ENCODE measurements at regions not wholly inside any gene's neighbourhood (a gene's known extent, or its start where the extent isn't known, plus 50 kb on each side); places are given as distances from the start of the nearest gene placed in this dataset.

GRCh38 chr3:107307205-107307604 lies 70.0 kb upstream of the CCDC54 start:
- intact Hi-C loops (cut with micrococcal nuclease) = no loop called here
- Mint-ChIP-seq H3K36me3 (ENCODE audit: low read depth) (no peaks in the 10 kb centered on the region), H3K27me3 (no peaks in the 10 kb centered on the region), H3K9me3 (no peaks in the 10 kb centered on the region), H3K4me1 (no peaks in the 10 kb centered on the region), H3K27ac (no peak overlapping the region), H3K4me3 (no peak overlapping the region)
- TF ChIP-seq, protein P1, sequence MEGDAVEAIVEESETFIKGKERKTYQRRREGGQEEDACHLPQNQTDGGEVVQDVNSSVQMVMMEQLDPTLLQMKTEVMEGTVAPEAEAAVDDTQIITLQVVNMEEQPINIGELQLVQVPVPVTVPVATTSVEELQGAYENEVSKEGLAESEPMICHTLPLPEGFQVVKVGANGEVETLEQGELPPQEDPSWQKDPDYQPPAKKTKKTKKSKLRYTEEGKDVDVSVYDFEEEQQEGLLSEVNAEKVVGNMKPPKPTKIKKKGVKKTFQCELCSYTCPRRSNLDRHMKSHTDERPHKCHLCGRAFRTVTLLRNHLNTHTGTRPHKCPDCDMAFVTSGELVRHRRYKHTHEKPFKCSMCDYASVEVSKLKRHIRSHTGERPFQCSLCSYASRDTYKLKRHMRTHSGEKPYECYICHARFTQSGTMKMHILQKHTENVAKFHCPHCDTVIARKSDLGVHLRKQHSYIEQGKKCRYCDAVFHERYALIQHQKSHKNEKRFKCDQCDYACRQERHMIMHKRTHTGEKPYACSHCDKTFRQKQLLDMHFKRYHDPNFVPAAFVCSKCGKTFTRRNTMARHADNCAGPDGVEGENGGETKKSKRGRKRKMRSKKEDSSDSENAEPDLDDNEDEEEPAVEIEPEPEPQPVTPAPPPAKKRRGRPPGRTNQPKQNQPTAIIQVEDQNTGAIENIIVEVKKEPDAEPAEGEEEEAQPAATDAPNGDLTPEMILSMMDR (IDR thresholded peaks at IDR 0.05) = no peak
- ChIA-PET POLR2A (no interaction called here), CTCF (no interaction called here)
- no peak for DNase-seq
- ATAC-seq (ENCODE audit: low read depth) = no peak

DNA sequence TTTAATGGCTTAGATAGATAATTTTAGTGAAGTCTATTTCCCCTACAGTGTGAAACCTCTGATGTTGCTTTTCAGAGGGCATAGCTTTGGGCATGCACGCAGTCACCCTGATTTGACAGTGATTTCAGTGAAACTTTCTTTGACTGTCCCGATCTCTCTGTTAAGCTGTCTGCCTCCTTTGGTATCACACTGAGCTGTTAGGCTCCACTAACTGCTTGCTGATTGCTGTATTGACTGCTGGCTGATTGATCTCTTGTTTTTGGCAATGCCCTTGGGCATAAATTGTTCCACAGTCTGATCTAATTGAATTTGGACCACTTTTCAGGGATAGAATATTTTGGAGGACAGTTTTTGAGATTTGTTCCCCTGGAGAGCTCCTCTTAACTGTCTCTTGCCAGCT lies 68.5 kb upstream of the CCDC54 start:
- POLR2A ChIA-PET = no interaction called here
- no peaks in the 10 kb centered on the region for H3K36me3 Mint-ChIP-seq (ENCODE audit: low read depth)
- H3K9me3 Mint-ChIP-seq = no peaks in the 10 kb centered on the region
- intact Hi-C loops (cut with micrococcal nuclease) = no loop called here
- TF ChIP-seq, protein P1 (IDR thresholded peaks at IDR 0.05) = no peak
- H3K27ac Mint-ChIP-seq = no peak overlapping the region
- ATAC-seq (ENCODE audit: low read depth) (no peak), DNase-seq (no peak)
- H3K27me3 Mint-ChIP-seq = peaks cover 4% of the 10 kb centered on the region
- no peak overlapping the region for H3K4me3 Mint-ChIP-seq
- no peaks in the 10 kb centered on the region for H3K4me1 Mint-ChIP-seq
- CTCF ChIA-PET = no interaction called here

DNA sequence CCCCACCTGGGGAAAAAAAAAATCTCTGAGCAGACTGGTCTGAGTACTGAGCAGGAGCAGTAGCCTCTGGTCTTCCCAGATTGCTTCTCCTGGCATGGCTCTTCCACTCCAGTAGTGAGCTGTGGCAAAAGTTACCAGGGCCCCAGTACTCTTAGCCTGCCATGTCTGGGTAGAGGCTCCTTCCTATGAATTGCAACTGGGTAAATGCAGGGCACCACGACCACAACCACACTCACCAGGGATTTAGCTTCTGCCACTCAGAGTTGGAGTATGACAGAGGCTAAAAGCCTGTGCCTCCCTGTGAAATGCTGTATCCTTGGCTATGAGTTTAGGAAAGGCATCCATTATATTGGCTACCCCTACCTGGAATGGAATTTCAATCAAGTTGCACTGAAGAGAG lies 67.9 kb upstream of the CCDC54 start:
- TF ChIP-seq, protein P1 (IDR thresholded peaks at IDR 0.05) = no peak
- ChIA-PET POLR2A (no interaction called here), CTCF (no interaction called here)
- no peaks in the 10 kb centered on the region for H3K36me3 Mint-ChIP-seq (ENCODE audit: low read depth)
- H3K27me3 Mint-ChIP-seq = peaks cover 4% of the 10 kb centered on the region
- H3K4me1 Mint-ChIP-seq = no peaks in the 10 kb centered on the region
- DNase-seq = no peak
- intact Hi-C loops (cut with micrococcal nuclease) = no loop called here
- no peaks in the 10 kb centered on the region for H3K9me3 Mint-ChIP-seq
- no peak overlapping the region for H3K4me3 Mint-ChIP-seq
- H3K27ac Mint-ChIP-seq = no peak overlapping the region
- no peak for ATAC-seq (ENCODE audit: low read depth)

DNA sequence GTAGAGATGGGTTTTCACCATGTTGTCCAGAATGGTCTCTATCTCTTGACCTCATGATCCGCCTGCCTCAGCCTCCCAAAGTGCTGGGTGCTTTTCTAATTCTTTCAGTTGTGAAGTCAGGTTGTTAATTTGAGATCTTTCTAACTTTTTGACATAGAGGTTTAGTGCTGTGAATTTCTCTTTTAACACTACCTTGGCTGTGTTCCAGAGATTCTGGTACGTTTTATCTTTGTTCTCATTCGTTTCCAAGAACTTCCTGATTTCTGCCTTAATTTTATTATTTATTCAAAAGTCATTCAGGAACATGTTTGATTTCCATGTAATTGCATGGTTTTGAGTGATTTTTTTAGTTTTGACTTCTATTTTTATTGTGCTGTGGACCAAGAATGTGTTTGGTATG lies 63.5 kb upstream of the CCDC54 start:
- TF ChIP-seq, protein P1 (IDR thresholded peaks at IDR 0.05) = no peak

GRCh38 chr3:107315141-107315540 lies 62.1 kb upstream of the CCDC54 start:
- POLR2A ChIA-PET = no interaction called here
- Mint-ChIP-seq H3K27me3 (peaks cover 23% of the 10 kb centered on the region), H3K27ac (no peak overlapping the region), H3K4me3 (no peak overlapping the region), H3K4me1 (no peaks in the 10 kb centered on the region), H3K36me3 (ENCODE audit: low read depth) (no peaks in the 10 kb centered on the region), H3K9me3 (no peaks in the 10 kb centered on the region)
- intact Hi-C loops (cut with micrococcal nuclease) = no loop called here
- no peak for DNase-seq
- ATAC-seq (ENCODE audit: low read depth) = no peak
- TF ChIP-seq, protein P1 (IDR thresholded peaks at IDR 0.05) = no peak
- CTCF ChIA-PET = no interaction called here

More for the DNA sequence above, 63.5 kb upstream of the CCDC54 start:
- Mint-ChIP-seq H3K27me3 (peaks cover 23% of the 10 kb centered on the region), H3K4me3 (no peak overlapping the region), H3K9me3 (no peaks in the 10 kb centered on the region), H3K36me3 (ENCODE audit: low read depth) (no peaks in the 10 kb centered on the region), H3K4me1 (no peaks in the 10 kb centered on the region), H3K27ac (no peak overlapping the region)
- CTCF ChIA-PET = no interaction called here
- POLR2A ChIA-PET = no interaction called here
- ATAC-seq (ENCODE audit: low read depth) (no peak), DNase-seq (no peak)
- intact Hi-C loops (cut with micrococcal nuclease) = no loop called here

Measured in activated B cell treated with CpG ODN at 0.5 μM for 24 hours (primary cell).